ENCODE measurements at regions not wholly inside any gene's neighbourhood (a gene's known extent, or its start where the extent isn't known, plus 50 kb on each side); places are given as distances from the start of the nearest gene placed in this dataset.

- Mint-ChIP-seq H3K4me3 (no peak overlapping the region), H3K27ac (no peak overlapping the region), H3K36me3 (ENCODE audit: low read depth) (no peaks in the 10 kb centered on the region), H3K27me3 (ENCODE audit: insufficient read depth) (peaks cover 13% of the 10 kb centered on the region), H3K4me1 (peaks cover 7% of the 10 kb centered on the region), H3K9me3 (peaks cover 2% of the 10 kb centered on the region)
- Histone ChIP-seq H3K4me1 (ENCODE audit: control insufficient read depth, insufficient read depth, low read length) (no peaks in the 10 kb centered on the region), H3K4me3 (ENCODE audit: low read length) (no peak overlapping the region), H3K9me3 (ENCODE audit: control insufficient read depth, low read length) (no peaks in the 10 kb centered on the region), H3K36me3 (ENCODE audit: control insufficient read depth, insufficient read depth, low read length) (no peaks in the 10 kb centered on the region), H3K27me3 (ENCODE audit: control insufficient read depth, insufficient read depth, low read length, poor library complexity, severe bottlenecking) (no peaks in the 10 kb centered on the region), H3K9ac (ENCODE audit: extremely low read depth, low read length, poor library complexity, severe bottlenecking) (no peak overlapping the region), H3K27ac (ENCODE audit: low read depth, low read length) (no peak overlapping the region)
- WGBS, 2 experiments (ENCODE audit: insufficient coverage in 1 of 2, insufficient read length in 1 of 2), result 92 to 96% methylated on average over 10 to 13 of the region's 13 CpGs
- DNase-seq, result no peak
- TF ChIP-seq, protein P1, sequence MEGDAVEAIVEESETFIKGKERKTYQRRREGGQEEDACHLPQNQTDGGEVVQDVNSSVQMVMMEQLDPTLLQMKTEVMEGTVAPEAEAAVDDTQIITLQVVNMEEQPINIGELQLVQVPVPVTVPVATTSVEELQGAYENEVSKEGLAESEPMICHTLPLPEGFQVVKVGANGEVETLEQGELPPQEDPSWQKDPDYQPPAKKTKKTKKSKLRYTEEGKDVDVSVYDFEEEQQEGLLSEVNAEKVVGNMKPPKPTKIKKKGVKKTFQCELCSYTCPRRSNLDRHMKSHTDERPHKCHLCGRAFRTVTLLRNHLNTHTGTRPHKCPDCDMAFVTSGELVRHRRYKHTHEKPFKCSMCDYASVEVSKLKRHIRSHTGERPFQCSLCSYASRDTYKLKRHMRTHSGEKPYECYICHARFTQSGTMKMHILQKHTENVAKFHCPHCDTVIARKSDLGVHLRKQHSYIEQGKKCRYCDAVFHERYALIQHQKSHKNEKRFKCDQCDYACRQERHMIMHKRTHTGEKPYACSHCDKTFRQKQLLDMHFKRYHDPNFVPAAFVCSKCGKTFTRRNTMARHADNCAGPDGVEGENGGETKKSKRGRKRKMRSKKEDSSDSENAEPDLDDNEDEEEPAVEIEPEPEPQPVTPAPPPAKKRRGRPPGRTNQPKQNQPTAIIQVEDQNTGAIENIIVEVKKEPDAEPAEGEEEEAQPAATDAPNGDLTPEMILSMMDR (conservative IDR thresholded peaks at IDR 0.05), result no peak
Observed at GRCh38 chr16:86364653-86365380, 145.5 kb upstream of the FOXF1 start.

DNA sequence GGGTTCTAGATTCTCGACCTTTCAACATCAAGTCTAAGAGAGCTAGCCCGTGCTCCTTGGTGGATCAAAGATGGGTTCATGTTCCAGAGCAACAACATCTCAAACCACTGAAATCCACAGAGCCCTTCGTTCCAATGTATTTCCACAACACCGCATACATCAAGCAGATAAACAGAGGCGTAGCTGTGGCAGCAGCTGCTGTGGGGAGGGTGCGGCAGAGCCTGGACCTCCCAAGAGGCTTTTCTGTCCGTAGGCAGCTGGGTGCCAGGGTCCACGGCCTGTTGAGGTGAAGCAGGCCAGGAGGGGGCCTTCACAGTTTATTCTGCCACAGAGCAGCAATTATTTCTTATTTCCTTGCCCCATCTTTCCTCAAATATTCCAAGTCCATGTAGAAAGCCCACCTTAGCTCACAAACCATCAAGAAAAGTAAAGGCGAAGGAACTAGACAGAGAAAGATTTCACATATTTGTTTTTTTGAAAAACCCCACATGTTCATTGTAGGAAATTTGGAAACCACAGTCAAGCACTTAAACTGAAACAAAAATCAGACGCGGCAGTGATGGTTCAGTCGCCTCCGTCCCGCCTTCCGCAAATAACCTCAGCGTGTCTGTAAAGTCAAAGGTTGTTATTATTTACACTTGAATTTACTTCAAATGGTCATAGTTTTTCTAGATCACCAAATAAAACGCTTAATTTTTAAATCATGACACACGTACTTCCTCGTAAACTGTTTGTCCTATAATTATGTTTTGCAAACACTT is 144.6 kb upstream of the FOXF1 start:
- H3K9me3 Mint-ChIP-seq, result no peaks in the 10 kb centered on the region
- TF ChIP-seq, protein P1 (conservative IDR thresholded peaks at IDR 0.05), result no peak
- Histone ChIP-seq H3K4me3 (ENCODE audit: low read length) (no peak overlapping the region), H3K36me3 (ENCODE audit: control insufficient read depth, insufficient read depth, low read length) (no peaks in the 10 kb centered on the region), H3K27ac (ENCODE audit: low read depth, low read length) (no peak overlapping the region), H3K4me1 (ENCODE audit: control insufficient read depth, insufficient read depth, low read length) (no peaks in the 10 kb centered on the region), H3K27me3 (ENCODE audit: control insufficient read depth, insufficient read depth, low read length, poor library complexity, severe bottlenecking) (no peaks in the 10 kb centered on the region), H3K9me3 (ENCODE audit: control insufficient read depth, low read length) (no peaks in the 10 kb centered on the region), H3K9ac (ENCODE audit: extremely low read depth, low read length, poor library complexity, severe bottlenecking) (no peak overlapping the region)
- no peak overlapping the region for H3K4me3 Mint-ChIP-seq
- H3K4me1 Mint-ChIP-seq, result peaks cover 6% of the 10 kb centered on the region
- no peaks in the 10 kb centered on the region for H3K36me3 Mint-ChIP-seq (ENCODE audit: low read depth)
- no peak for DNase-seq
- H3K27me3 Mint-ChIP-seq (ENCODE audit: insufficient read depth), result peaks cover 13% of the 10 kb centered on the region
- H3K27ac Mint-ChIP-seq, result no peak overlapping the region
- 89 to 97% methylated on average over 14 to 19 of the region's 19 CpGs for whole genome bisulfite sequencing, 2 experiments (ENCODE audit: insufficient coverage in 1 of 2, insufficient read length in 1 of 2)

GRCh38 chr16:86366481-86366880 is 143.8 kb upstream of the FOXF1 start:
- Mint-ChIP-seq H3K4me1 (peaks cover 6% of the 10 kb centered on the region), H3K4me3 (no peak overlapping the region), H3K27ac (no peak overlapping the region), H3K36me3 (ENCODE audit: low read depth) (no peaks in the 10 kb centered on the region), H3K27me3 (ENCODE audit: insufficient read depth) (peaks cover 13% of the 10 kb centered on the region), H3K9me3 (no peaks in the 10 kb centered on the region)
- 63% methylated on average over 1 of the region's 1 CpG; no CpG with 5 or more reads in 1 of the 2 experiments for WGBS, 2 experiments (ENCODE audit: insufficient coverage in 1 of 2, insufficient read length in 1 of 2)
- Histone ChIP-seq H3K9me3 (ENCODE audit: control insufficient read depth, low read length) (no peaks in the 10 kb centered on the region), H3K36me3 (ENCODE audit: control insufficient read depth, insufficient read depth, low read length) (no peaks in the 10 kb centered on the region), H3K27me3 (ENCODE audit: control insufficient read depth, insufficient read depth, low read length, poor library complexity, severe bottlenecking) (no peaks in the 10 kb centered on the region), H3K27ac (ENCODE audit: low read depth, low read length) (no peak overlapping the region), H3K4me1 (ENCODE audit: control insufficient read depth, insufficient read depth, low read length) (no peaks in the 10 kb centered on the region), H3K4me3 (ENCODE audit: low read length) (no peak overlapping the region), H3K9ac (ENCODE audit: extremely low read depth, low read length, poor library complexity, severe bottlenecking) (no peak overlapping the region)
- TF ChIP-seq, protein P1 (conservative IDR thresholded peaks at IDR 0.05), result no peak
- DNase-seq, result no peak

All from endodermal cell (in vitro differentiated cells).